ENCODE measurements at regions not wholly inside any gene's neighbourhood (a gene's known extent, or its start where the extent isn't known, plus 50 kb on each side); places are given as distances from the start of the nearest gene placed in this dataset.
"Not testable (repeated sequence)": the region's sequence is repeated elsewhere in the genome, so short reads cannot be mapped to it uniquely, and the experiment has no call there.

GRCh38 chr18:72993250-72993649 lies 125.5 kb upstream of the NETO1 start:
- DNase-seq (ENCODE audit: unreplicated experiment) = no peak
- TF ChIP-seq CTCF (IDR thresholded peaks at IDR 0.05; ENCODE audit: unreplicated experiment) = no peak
- no TSS peak for BruUV-seq (replicated peaks)
- intact Hi-C loops (cut with micrococcal nuclease) = no loop called here
- Mint-ChIP-seq H3K4me1 (ENCODE audit: insufficient read depth, unreplicated experiment) (peaks cover 12% of the 10 kb centered on the region), H3K27me3 (ENCODE audit: insufficient read depth, unreplicated experiment) (no peaks in the 10 kb centered on the region), H3K36me3 (ENCODE audit: insufficient read depth, unreplicated experiment) (no peaks in the 10 kb centered on the region), H3K4me3 (ENCODE audit: unreplicated experiment) (no peak overlapping the region), H3K27ac (ENCODE audit: low read depth, unreplicated experiment) (no peak overlapping the region), H3K9me3 (ENCODE audit: unreplicated experiment) (no peaks in the 10 kb centered on the region)
- ChIA-PET POLR2A (no interaction called here), CTCF (no interaction called here)

GRCh38 chr18:72991379-72991778 lies 123.6 kb upstream of the NETO1 start:
- H3K36me3 Mint-ChIP-seq (ENCODE audit: insufficient read depth, unreplicated experiment) = no peaks in the 10 kb centered on the region
- POLR2A ChIA-PET = interaction anchor here (0.7 kb wide), 1 partner anchor 49 kb away, joined by 4 read pairs; no protein-coding TSS in a partner anchor
- H3K27me3 Mint-ChIP-seq (ENCODE audit: insufficient read depth, unreplicated experiment) = no peaks in the 10 kb centered on the region
- intact Hi-C loops (cut with micrococcal nuclease) = no loop called here
- peaks cover 12% of the 10 kb centered on the region for H3K4me1 Mint-ChIP-seq (ENCODE audit: insufficient read depth, unreplicated experiment)
- no peaks in the 10 kb centered on the region for H3K9me3 Mint-ChIP-seq (ENCODE audit: unreplicated experiment)
- no peak for TF ChIP-seq CTCF (IDR thresholded peaks at IDR 0.05; ENCODE audit: unreplicated experiment)
- H3K27ac Mint-ChIP-seq (ENCODE audit: low read depth, unreplicated experiment) = no peak overlapping the region
- CTCF ChIA-PET = no interaction called here
- DNase-seq (ENCODE audit: unreplicated experiment) = no peak
- H3K4me3 Mint-ChIP-seq (ENCODE audit: unreplicated experiment) = no peak overlapping the region
- BruUV-seq (replicated peaks) = no TSS peak

- H3K4me3 Mint-ChIP-seq (ENCODE audit: unreplicated experiment); H3K4me1 Mint-ChIP-seq (ENCODE audit: insufficient read depth, unreplicated experiment); DNase-seq (ENCODE audit: unreplicated experiment); CTCF ChIA-PET; H3K36me3 Mint-ChIP-seq (ENCODE audit: insufficient read depth, unreplicated experiment); H3K27me3 Mint-ChIP-seq (ENCODE audit: insufficient read depth, unreplicated experiment); BruUV-seq (replicated peaks); H3K27ac Mint-ChIP-seq (ENCODE audit: low read depth, unreplicated experiment); intact Hi-C loops (cut with micrococcal nuclease); H3K9me3 Mint-ChIP-seq (ENCODE audit: unreplicated experiment); POLR2A ChIA-PET: not testable (repeated sequence)
Measured at GRCh38 chr18:72987570-72987969, 119.8 kb upstream of the NETO1 start.

GRCh38 chr18:72986103-72986502 lies 118.3 kb upstream of the NETO1 start:
- H3K36me3 Mint-ChIP-seq (ENCODE audit: insufficient read depth, unreplicated experiment) = no peaks in the 10 kb centered on the region
- no peaks in the 10 kb centered on the region for H3K9me3 Mint-ChIP-seq (ENCODE audit: unreplicated experiment)
- no TSS peak for BruUV-seq (replicated peaks)
- intact Hi-C loops (cut with micrococcal nuclease) = no loop called here
- no peaks in the 10 kb centered on the region for H3K27me3 Mint-ChIP-seq (ENCODE audit: insufficient read depth, unreplicated experiment)
- no peak overlapping the region for H3K4me3 Mint-ChIP-seq (ENCODE audit: unreplicated experiment)
- no peaks in the 10 kb centered on the region for H3K4me1 Mint-ChIP-seq (ENCODE audit: insufficient read depth, unreplicated experiment)
- H3K27ac Mint-ChIP-seq (ENCODE audit: low read depth, unreplicated experiment) = no peak overlapping the region
- ChIA-PET POLR2A (interaction anchor here (0.6 to 1.6 kb wide), 2 partner anchors 9 to 76 kb away, joined by 3 to 5 read pairs; no protein-coding TSS in a partner anchor), CTCF (no interaction called here)
- TF ChIP-seq CTCF (IDR thresholded peaks at IDR 0.05; ENCODE audit: unreplicated experiment) = no peak
- peak; percentile 9 for DNase-seq (ENCODE audit: unreplicated experiment)

- H3K27me3 Mint-ChIP-seq (ENCODE audit: insufficient read depth, unreplicated experiment) = no peaks in the 10 kb centered on the region
- no peaks in the 10 kb centered on the region for H3K4me1 Mint-ChIP-seq (ENCODE audit: insufficient read depth, unreplicated experiment)
- H3K27ac Mint-ChIP-seq (ENCODE audit: low read depth, unreplicated experiment) = no peak overlapping the region
- no peaks in the 10 kb centered on the region for H3K36me3 Mint-ChIP-seq (ENCODE audit: insufficient read depth, unreplicated experiment)
- H3K9me3 Mint-ChIP-seq (ENCODE audit: unreplicated experiment) = no peaks in the 10 kb centered on the region
- intact Hi-C loops (cut with micrococcal nuclease) = no loop called here
- no peak for TF ChIP-seq CTCF (IDR thresholded peaks at IDR 0.05; ENCODE audit: unreplicated experiment)
- ChIA-PET POLR2A (interaction anchor here (0.6 to 1.6 kb wide), 2 partner anchors 10 to 77 kb away, joined by 3 to 5 read pairs; no protein-coding TSS in a partner anchor), CTCF (no interaction called here)
- no peak overlapping the region for H3K4me3 Mint-ChIP-seq (ENCODE audit: unreplicated experiment)
- DNase-seq (ENCODE audit: unreplicated experiment) = no peak
- BruUV-seq (replicated peaks) = no TSS peak
Measured at GRCh38 chr18:72985686-72986085, 117.9 kb upstream of the NETO1 start.

Measured in MCF 10A (cell line).